GM18499 (cell line): ENCODE measurements at regions not wholly inside any gene's neighbourhood (a gene's known extent, or its start where the extent isn't known, plus 50 kb on each side); places are given as distances from the start of the nearest gene placed in this dataset.

ENCODE experiments used
- ATAC-seq: cut with Tn5 transposase; IDR thresholded peaks from one replicate; pipeline ENCODE4 v1.9.1; 2021; ENCODE audit warnings: moderate number of reproducible peaks; ENCODE audit not compliant: insufficient read depth, unreplicated experiment

GRCh38 chr5:73375191-73375545 is 73.4 kb downstream of the FOXD1 start:
- ATAC-seq: no peak

- no peak for ATAC-seq
Observed at GRCh38 chr5:73374520-73375190, 73.9 kb downstream of the FOXD1 start.

DNA sequence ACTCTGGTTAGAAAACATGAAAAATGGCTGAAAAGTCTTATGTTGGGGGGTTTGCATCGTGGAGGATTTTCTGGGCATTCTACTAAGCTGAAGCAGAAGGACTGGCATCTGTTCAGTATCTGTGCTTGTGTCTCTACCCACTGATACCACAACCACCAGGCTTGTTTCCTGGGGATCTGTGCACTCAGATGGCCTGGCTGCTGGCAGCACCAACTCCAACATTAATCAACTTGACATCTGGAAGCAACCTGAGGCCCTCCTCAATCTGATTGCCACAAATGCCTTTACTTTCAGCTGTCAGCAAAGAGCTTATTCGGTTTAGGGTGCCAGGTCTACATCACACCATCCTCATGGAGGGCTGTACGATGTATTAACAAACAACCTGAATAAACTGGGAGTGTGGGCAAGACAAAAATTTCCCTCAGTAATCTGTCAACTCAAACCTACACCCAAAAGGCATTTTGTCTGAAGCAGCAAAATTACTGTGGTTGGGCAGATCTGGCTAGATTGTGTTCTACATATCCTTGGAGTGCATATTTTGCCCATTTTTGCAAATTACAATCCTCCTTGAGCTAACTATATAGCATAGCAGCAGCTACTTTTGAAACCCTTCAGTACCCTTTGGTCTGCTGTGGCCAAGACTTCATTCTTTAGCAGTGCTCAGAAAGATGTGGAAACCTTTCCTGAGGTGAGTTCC is 74.6 kb downstream of the FOXD1 start:
- no peak for ATAC-seq

DNA sequence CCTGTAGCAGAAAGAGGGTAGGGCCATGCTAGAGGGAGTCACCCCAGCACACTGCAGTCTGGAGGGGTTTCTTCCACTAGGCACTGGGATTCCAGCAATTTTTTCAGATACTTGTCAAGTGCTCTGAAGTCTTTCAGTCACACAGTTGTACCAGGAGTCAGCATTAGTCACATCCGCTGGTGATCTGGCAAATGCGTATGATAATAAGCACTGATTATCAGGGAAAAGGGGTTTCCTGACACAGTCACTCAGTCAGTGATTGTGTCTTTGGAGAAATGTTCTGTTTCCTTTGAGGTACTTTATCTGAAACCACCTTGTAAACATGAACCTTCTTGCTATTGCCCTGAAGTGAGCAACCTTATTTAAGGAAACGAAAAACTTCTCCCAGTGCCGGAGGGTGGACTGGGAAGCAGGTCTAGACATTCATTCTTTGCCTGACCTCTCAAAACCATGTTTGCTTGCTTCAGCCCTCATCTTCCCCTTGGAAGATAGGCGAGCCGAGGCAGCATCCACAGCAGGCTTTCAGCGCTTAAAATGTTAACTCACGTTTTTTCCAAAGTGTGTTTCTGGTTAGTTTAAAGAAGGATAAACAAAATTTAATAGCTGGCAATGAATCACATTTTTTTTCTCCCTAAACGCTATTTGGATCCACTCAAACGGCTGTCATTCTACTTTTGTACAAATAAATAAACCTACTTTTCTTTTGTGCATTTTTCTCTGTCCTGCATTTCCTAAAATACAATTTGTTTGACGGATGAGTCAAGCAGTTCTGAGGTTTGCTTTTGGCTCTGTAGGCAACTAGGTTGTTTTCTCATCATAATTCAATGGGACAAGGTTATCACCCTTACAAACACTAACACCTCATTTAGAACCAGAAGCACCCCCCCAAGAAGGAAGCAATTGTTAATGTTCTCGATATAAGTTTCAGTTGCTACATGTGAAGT is 77.7 kb downstream of the FOXD1 start:
- ATAC-seq: no peak

- ATAC-seq: no peak
Observed at GRCh38 chr5:73370095-73370494, 78.5 kb downstream of the FOXD1 start.

DNA sequence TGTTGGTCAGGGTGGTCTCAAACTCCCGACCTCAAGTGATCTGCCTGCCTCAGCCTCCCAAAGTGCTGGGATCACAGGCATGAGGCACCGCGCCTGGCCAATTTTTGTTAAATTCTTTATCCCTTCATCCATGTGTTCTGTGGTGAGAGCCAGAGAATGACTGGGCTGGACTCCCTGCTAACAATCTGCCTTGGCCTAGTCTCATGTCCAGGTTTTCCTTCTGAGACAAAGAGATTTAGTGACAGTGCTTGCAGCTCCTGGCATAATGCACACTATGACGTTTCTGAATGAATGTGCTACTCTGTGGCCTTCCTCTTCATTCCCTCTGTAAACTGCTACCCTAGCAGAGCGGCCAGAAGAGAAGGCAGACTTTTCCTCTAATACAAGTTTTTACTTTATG is 79.3 kb downstream of the FOXD1 start:
- ATAC-seq: no peak

DNA sequence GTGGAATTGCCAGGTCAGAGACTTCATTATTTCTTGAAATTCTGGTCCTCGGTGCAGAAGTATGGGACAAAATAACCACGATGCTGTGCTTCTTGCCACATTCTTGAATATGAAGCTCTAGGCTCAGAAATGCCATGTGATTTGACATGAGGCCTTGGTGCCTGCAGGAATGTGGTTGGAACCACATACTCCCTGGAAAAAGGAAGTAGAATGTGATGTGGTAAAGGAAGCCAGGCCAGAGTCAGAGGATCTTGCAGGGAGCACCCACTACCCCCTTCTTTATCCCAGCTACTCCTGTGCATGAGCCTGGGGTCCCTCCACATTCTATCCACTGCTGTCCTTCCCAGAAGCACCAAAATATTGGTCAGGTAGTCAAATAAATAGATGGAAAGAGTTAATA is 80.9 kb downstream of the FOXD1 start:
- no peak for ATAC-seq

- no peak for ATAC-seq
Observed at GRCh38 chr5:73365990-73366667, 82.4 kb downstream of the FOXD1 start.

GRCh38 chr5:73365301-73365853 is 83.2 kb downstream of the FOXD1 start:
- no peak for ATAC-seq

DNA sequence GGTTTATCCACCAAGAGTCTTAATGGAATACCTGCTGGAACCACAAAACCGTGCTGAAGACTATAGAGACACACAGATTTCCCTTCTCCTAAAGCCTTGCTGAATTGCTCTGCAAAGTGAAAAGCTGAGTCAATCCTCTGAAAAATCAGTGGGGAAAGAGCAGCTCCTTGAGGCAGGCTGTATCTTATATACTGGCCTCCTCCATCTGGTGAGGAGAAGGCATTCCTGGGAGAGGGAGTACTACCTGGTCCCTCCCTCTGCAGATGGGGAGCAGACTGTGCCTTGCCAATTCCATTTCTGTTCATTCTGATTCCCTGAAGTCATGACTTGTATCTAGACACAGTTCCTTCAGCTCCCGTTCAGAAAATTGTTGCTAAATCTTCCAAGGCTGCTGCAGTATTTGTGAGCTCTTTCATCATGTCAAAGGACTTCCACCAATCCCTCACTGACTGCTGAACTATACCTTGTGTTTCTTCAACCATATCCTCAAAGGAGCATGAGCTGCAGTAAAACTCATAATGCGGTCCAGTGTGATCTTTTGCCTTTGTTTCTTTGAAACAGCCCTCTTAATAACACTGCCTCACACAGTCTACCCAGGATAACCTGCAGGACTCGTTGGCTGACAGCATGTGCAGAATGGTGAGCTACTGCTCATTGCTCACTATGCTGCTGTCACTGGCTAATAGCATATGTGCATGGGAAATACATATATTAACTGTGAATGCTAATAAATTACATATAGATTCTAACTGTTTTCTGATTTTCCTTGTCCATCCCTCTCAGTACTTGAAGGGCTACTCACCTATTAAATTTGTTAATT is 84.5 kb downstream of the FOXD1 start:
- ATAC-seq: no peak

DNA sequence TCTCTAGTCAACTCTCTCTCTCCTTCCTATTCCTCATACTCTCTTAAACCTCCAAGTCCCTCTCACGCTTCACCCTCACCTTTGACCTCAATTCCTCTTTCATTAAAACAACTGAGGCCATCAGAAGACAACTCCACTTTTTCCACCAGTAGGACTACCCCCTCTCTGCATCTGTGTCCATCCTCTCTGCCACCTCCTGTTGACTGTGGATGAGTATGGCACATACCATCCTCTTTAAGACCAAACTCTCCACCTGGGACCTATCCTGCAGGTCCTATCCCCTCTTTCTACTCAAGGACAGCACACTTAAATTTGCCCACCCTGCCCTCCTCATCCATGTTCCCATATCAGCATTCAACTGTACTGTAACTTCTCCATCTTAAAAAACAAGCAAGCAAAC is 89.2 kb downstream of the FOXD1 start:
- ATAC-seq: no peak

DNA sequence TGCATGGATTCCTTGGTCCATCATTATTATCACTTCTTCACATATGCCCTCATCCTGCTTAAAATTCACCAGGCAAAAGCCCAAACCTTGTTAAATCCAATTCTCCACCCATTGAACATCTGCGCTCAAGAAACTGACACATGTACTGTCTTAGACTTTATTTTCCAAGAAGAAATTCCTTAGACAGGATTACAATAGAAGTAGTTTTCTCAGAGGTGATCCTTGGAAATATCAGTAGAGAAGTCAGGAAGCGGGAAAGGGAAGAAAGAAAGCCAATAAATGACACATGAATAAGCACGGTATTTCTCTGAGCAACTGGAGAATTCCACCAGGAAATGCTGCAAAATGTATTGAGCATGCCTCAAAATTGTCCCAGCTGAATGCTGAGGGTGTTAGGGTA is 90.2 kb downstream of the FOXD1 start:
- ATAC-seq: no peak

- ATAC-seq: no peak
Observed at GRCh38 chr5:73357576-73357975, 91.0 kb downstream of the FOXD1 start.

DNA sequence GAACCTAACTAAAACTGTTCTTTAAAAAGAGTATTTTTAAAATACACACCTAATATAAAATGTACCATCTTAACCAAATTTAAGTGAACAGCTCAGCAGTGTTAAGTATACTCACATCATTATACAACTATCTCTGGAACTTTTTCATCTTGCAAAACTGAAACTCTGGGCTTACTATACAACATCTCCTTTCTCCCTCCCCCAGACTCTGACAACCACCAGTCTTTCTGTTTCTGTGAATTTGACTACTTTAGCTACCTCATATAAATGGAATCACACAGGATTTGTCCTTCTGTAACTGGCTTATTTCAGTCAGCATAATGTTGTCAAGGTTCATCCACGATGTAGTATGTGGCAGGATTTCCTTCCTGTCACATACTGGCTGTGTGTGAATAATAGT is 93.5 kb downstream of the FOXD1 start:
- ATAC-seq: no peak

GRCh38 chr5:73354406-73354805 is 94.2 kb downstream of the FOXD1 start:
- ATAC-seq: no peak

DNA sequence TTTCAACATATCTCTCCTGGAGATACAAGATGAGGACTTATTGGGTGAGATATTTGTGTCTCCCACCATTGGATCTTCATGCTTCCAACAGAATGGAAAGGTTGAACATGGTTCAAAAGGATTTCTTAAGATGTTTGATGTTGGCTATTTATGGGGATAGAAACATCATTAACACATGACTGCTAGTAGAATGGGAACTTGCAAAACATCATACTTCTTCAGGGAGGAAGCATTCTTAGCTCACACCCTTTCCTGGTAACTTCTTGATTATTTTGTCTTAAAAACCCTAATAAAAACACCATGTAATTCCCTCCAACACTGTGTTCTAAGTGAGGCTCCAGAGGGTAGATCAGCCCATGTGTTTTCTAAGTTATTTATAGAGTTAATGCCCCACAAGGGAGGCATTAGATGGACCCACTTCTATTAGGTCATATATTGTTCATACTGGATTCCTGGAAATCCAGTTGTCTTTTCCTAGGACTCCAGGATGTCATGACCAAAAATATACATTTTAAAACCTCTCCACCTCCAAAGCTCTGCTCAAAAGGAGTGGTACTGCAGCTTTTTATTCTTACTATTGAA is 95.8 kb downstream of the FOXD1 start:
- ATAC-seq: no peak

GRCh38 chr5:73352243-73352642 is 96.3 kb downstream of the FOXD1 start:
- ATAC-seq: no peak

DNA sequence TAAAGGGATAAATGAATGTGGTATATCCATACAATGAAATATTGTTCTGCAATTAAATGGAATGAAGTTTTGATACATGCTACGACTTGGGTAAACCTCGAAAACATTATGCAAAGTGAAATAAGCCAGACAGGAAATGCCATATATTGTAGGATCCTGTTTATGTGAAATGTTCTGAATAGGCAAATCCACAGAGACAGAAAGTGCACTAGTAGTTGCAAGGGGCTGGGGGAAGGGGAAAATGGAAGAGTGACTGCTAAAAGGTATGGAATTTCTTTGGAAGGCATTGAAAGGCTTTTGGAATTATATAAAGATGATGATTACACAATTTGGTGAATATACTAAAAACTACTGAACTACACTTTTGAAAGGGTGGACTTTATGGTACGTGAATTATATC is 97.0 kb downstream of the FOXD1 start:
- no peak for ATAC-seq

GRCh38 chr5:73346878-73347408 is 101.6 kb downstream of the FOXD1 start:
- no peak for ATAC-seq
